ENCODE measurements at regions not wholly inside any gene's neighbourhood (a gene's known extent, or its start where the extent isn't known, plus 50 kb on each side); places are given as distances from the start of the nearest gene placed in this dataset.
A peak's percentile ranks its signal among the peaks of the same experiment; 100 is the strongest.
"Not testable (repeated sequence)": the region's sequence is repeated elsewhere in the genome, so short reads cannot be mapped to it uniquely, and the experiment has no call there.

GRCh38 chr17:45600052-45601012, 109.8 kb upstream of the PLEKHM1 start:
- H3K4me3 ChIP-seq (ENCODE audit: low read depth, low read length); H3K9me3 ChIP-seq (ENCODE audit: control insufficient read depth, insufficient read depth, low read depth, low read length); CTCF ChIA-PET; H3K36me3 ChIP-seq (ENCODE audit: control insufficient read depth in 2 of 2, insufficient read depth in 1 of 2, low read length in 2 of 2); H3K27ac ChIP-seq (ENCODE audit: extremely low read depth, low read depth, low read length); H3K4me1 ChIP-seq (ENCODE audit: control insufficient read depth, insufficient read depth, low read length); POLR2A ChIA-PET: not testable (repeated sequence)

GRCh38 chr17:45601013-45601412, 110.5 kb upstream of the PLEKHM1 start:
- POLR2A ChIA-PET; H3K4me3 ChIP-seq (ENCODE audit: low read depth, low read length); CTCF ChIA-PET; H3K27ac ChIP-seq (ENCODE audit: extremely low read depth, low read depth, low read length); H3K4me1 ChIP-seq (ENCODE audit: control insufficient read depth, insufficient read depth, low read length); H3K9me3 ChIP-seq (ENCODE audit: control insufficient read depth, insufficient read depth, low read depth, low read length); H3K36me3 ChIP-seq (ENCODE audit: control insufficient read depth in 2 of 2, insufficient read depth in 1 of 2, low read length in 2 of 2): not testable (repeated sequence)

GRCh38 chr17:45601605-45602539, 111.4 kb upstream of the PLEKHM1 start:
- H3K4me3 ChIP-seq (ENCODE audit: low read depth, low read length); H3K9me3 ChIP-seq (ENCODE audit: control insufficient read depth, insufficient read depth, low read depth, low read length); H3K4me1 ChIP-seq (ENCODE audit: control insufficient read depth, insufficient read depth, low read length); H3K27ac ChIP-seq (ENCODE audit: extremely low read depth, low read depth, low read length); CTCF ChIA-PET; POLR2A ChIA-PET; H3K36me3 ChIP-seq (ENCODE audit: control insufficient read depth in 2 of 2, insufficient read depth in 1 of 2, low read length in 2 of 2): not testable (repeated sequence)
- TF ChIP-seq ZNF366 (tag by site-specific recombination; conservative IDR thresholded peaks at IDR 0.05): peak; percentile 48; the same call in 1 of the 2 replicates

DNA sequence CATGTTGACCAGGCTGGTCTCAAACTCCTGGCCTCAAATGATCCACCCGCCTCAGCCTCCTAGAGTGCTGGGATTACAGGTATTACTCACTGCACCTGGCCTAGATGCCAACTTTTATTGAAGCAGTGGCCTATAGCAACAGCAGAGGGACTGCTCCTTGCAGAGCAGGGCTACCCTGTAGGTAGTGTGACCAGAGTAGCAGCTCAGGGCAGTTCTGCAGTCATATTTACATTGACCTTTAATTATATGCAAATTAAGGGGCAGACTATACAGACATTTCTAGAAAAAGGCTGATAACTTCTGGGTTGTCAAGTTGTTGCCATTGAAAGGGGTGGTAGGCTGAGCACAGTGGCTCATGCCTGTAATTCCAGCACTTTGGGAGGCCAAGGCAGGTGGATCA, 115.2 kb upstream of the PLEKHM1 start:
- H3K4me1 ChIP-seq (ENCODE audit: control insufficient read depth, insufficient read depth, low read length); CTCF ChIA-PET; H3K9me3 ChIP-seq (ENCODE audit: control insufficient read depth, insufficient read depth, low read depth, low read length); H3K4me3 ChIP-seq (ENCODE audit: low read depth, low read length); H3K36me3 ChIP-seq (ENCODE audit: control insufficient read depth in 2 of 2, insufficient read depth in 1 of 2, low read length in 2 of 2); H3K27ac ChIP-seq (ENCODE audit: extremely low read depth, low read depth, low read length): not testable (repeated sequence)
- POLR2A ChIA-PET: interaction anchor here (0.7 kb wide), 1 partner anchor 72 kb away, joined by 5 read pairs; no protein-coding TSS in a partner anchor

DNA sequence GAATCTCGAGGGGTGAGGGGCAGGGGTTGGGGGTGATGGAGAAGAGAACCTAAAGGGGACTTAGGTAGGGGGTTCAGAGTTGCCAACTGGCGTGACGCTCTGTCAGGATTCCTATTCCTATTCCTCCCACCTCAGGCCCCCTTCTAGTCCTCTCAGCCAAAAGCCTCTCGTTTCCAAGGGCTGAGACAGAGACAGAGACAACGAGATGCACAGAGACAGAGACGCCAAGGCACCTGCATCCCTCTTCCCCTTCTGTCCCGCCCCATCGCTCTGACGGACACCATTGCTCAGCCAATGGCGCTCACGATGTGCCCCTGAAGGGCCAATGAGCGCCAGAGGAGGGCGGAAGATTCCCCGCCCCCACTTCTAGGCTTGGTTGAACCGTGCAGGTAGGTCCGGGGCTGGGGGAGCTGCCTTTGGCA, 129.5 kb upstream of the PLEKHM1 start:
- H3K27ac ChIP-seq (ENCODE audit: extremely low read depth, low read depth, low read length); H3K36me3 ChIP-seq (ENCODE audit: control insufficient read depth in 2 of 2, insufficient read depth in 1 of 2, low read length in 2 of 2); POLR2A ChIA-PET; H3K4me1 ChIP-seq (ENCODE audit: control insufficient read depth, insufficient read depth, low read length); H3K9me3 ChIP-seq (ENCODE audit: control insufficient read depth, insufficient read depth, low read depth, low read length); CTCF ChIA-PET: not testable (repeated sequence)
- peak overlapping the region; percentile 46 for H3K4me3 ChIP-seq (ENCODE audit: low read depth, low read length)
- TF ChIP-seq, protein P1, sequence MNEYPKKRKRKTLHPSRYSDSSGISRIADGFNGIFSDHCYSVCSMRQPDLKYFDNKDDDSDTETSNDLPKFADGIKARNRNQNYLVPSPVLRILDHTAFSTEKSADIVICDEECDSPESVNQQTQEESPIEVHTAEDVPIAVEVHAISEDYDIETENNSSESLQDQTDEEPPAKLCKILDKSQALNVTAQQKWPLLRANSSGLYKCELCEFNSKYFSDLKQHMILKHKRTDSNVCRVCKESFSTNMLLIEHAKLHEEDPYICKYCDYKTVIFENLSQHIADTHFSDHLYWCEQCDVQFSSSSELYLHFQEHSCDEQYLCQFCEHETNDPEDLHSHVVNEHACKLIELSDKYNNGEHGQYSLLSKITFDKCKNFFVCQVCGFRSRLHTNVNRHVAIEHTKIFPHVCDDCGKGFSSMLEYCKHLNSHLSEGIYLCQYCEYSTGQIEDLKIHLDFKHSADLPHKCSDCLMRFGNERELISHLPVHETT (tag by site-specific recombination; IDR thresholded peaks at IDR 0.05): peak; percentile 36; the same call in 1 of the 2 replicates
- TF ChIP-seq, protein P2, sequence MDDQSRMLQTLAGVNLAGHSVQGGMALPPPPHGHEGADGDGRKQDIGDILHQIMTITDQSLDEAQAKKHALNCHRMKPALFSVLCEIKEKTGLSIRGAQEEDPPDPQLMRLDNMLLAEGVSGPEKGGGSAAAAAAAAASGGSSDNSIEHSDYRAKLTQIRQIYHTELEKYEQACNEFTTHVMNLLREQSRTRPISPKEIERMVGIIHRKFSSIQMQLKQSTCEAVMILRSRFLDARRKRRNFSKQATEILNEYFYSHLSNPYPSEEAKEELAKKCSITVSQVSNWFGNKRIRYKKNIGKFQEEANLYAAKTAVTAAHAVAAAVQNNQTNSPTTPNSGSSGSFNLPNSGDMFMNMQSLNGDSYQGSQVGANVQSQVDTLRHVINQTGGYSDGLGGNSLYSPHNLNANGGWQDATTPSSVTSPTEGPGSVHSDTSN (CRISPR knock-in tag; IDR thresholded peaks at IDR 0.05): peak; percentile 70; the same call in 1 of the 2 replicates
- TF ChIP-seq KLF8 (tag by site-specific recombination; IDR thresholded peaks at IDR 0.05) (0 out of 2 replicates have a peak, but pooled peaks have one; percentile 48), KLF9 (tag by site-specific recombination; IDR thresholded peaks at IDR 0.05; ENCODE audit: low read depth) (peak; percentile 30; the same call in 1 of the 2 replicates), ZEB2 (tag by site-specific recombination; IDR thresholded peaks at IDR 0.05) (peak; percentile 81), ZNF701 (tag by site-specific recombination; IDR thresholded peaks at IDR 0.05) (peak; percentile 67; the same call in 1 of the 2 replicates), SP2 (tag by site-specific recombination; IDR thresholded peaks at IDR 0.05) (peak; percentile 91), ZBTB8A (tag by site-specific recombination; IDR thresholded peaks at IDR 0.05) (peak; percentile 53), ZXDB (tag by site-specific recombination; IDR thresholded peaks at IDR 0.05) (0 out of 2 replicates have a peak, but pooled peaks have one; percentile 26), SP3 (tag by site-specific recombination; IDR thresholded peaks at IDR 0.05) (peak; percentile 81), ZBTB26 (tag by site-specific recombination; optimal IDR thresholded peaks at IDR 0.05) (peak; percentile 42), ZBTB20 (tag by site-specific recombination; IDR thresholded peaks at IDR 0.05) (peak; percentile 92)
- TF ChIP-seq, protein P3, sequence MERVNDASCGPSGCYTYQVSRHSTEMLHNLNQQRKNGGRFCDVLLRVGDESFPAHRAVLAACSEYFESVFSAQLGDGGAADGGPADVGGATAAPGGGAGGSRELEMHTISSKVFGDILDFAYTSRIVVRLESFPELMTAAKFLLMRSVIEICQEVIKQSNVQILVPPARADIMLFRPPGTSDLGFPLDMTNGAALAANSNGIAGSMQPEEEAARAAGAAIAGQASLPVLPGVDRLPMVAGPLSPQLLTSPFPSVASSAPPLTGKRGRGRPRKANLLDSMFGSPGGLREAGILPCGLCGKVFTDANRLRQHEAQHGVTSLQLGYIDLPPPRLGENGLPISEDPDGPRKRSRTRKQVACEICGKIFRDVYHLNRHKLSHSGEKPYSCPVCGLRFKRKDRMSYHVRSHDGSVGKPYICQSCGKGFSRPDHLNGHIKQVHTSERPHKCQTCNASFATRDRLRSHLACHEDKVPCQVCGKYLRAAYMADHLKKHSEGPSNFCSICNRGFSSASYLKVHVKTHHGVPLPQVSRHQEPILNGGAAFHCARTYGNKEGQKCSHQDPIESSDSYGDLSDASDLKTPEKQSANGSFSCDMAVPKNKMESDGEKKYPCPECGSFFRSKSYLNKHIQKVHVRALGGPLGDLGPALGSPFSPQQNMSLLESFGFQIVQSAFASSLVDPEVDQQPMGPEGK (tag by site-specific recombination; IDR thresholded peaks at IDR 0.05): peak; percentile 63

Data from HEK293 (cell line).